IPS-NIHi7 (cell line): ENCODE measurements at regions not wholly inside any gene's neighbourhood (a gene's known extent, or its start where the extent isn't known, plus 50 kb on each side); places are given as distances from the start of the nearest gene placed in this dataset.

Source experiments
- DNase-seq: peaks from one replicate; pipeline ENCODE4 v3.0.0; 2012; ENCODE audit warnings: mixed read lengths; ENCODE audit errors: extremely low spot score

DNA sequence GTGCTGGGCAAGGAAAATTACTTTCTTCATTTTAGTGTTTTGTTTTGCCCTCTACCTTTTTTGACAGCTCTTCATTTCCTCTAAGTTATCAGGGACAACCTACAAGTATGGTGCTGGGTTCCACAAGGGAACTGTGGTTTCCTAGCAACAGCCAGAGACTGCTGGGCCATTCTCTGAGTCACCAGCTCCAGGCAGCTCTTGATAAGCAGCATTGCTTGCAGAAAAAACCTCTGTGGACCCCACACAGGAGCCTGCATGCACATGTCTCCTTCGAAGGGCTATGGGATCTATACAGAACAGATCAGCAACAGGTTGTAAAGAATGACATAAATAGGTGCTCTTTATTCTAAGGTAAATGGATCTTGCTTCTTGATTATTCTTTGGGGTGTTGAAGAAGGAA, 81.0 kb upstream of the CCDC196 start:
- DNase-seq, result peak; percentile 56

DNA sequence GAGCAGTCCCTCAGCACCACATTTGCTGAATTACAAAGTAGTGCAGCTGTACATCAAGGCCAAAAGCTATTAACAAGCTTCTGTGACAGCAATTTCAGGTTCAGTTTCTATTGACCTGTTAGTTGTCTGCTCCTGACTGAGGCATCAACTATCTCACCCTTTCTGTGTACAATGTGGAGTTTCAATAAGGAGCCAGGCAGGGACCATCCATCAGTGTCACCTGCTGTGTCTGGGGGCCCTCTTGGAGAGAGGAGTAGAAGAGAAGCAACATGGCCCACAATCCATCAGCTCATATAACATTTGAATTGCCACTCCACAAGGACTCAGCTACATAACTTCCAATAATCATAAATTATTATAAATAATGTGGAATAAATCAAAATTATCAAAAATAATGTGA, 72.3 kb upstream of the CCDC196 start:
- DNase-seq, result no peak

GRCh38 chr14:66414511-66414910, 71.7 kb upstream of the CCDC196 start:
- DNase-seq, result no peak

GRCh38 chr14:66420251-66421006, 65.7 kb upstream of the CCDC196 start:
- no peak for DNase-seq

DNA sequence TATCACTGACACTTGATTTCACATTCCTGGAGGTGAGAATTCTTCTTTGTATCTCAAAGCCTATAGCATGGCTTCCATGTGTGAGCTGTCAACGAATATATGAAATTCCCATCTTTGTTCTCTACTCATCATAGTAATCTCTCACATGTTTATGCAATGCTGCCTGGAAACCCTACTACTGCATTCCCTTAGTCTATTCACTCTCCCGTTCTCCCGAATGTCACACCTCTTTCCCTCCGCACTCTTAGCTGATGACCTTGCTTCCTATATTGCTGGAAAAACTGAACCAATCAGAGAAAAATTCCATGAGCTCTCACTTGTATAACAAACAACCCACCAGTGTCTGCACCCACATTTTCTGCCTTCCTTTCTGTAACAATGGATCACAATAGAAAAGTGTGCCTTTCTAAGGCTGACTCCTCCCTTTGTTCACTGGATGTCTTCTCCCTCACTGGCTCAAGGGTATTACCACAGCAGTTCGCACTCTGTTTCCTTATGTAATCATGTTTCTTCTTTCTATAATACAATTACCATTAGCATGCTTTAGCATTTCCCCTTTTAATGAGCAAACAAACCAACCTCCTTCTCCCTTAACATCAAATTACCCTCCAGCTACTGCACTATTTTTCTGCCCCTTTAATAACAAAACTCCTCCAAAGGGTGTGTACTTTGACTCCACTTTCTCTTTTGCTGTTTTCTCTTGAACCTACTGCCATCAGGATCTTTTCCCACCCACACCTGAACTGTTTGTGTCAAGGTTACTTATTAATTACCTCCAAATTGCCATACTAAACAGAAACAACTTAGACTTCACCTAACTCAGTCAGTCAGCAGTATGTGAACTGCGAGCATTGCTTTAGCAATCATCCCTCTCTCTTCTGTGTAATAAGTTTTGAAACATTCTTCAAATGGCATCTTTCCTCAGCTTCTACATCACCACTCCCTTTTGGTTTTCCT, 63.9 kb upstream of the CCDC196 start:
- DNase-seq, result no peak

DNA sequence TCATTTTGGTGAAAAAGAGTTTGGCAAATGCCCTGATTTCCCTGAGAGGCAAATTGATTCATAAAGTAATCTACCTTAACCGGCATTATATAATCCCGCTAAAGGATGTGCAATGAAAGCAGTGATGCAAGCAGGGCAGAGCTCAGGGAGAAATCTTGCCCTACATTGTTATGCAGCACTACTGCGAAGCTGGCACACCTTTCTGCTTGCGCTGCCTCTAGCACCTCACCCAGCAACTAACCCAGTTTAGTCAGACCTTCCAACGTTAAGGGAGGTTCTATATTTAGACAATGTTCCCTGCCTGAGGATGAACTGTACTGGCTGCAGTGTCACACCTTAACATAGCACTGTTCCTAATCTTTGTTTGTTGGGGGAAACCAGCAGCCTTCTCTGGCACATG, 60.8 kb upstream of the CCDC196 start:
- DNase-seq, result no peak

- no peak for DNase-seq
Measured at GRCh38 chr14:66426451-66426850, 59.7 kb upstream of the CCDC196 start.

GRCh38 chr14:66432334-66432733, 53.8 kb upstream of the CCDC196 start:
- no peak for DNase-seq

DNA sequence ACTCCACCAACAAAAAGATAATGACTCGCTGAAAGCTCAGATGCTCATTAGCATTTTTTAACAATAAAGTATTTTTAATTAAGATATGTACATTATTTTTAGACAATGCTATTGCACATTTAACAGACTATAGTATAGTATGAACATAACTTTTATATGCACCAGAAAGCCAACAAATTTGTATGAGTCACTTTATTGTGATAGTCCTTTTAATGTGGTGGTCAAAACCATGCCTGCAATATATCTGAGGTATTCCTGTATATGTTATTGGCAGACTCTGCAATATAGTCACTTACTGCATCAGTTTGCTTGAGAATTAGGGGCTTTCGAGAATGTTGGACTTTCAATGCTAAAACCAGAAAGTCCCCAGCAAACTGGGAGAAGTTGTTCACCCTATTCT, 51.7 kb upstream of the CCDC196 start:
- no peak for DNase-seq

GRCh38 chr14:66435683-66436082, 50.5 kb upstream of the CCDC196 start:
- DNase-seq, result no peak
